ENCODE measurements at regions not wholly inside any gene's neighbourhood (a gene's known extent, or its start where the extent isn't known, plus 50 kb on each side); places are given as distances from the start of the nearest gene placed in this dataset.
"Not testable (repeated sequence)": the region's sequence is repeated elsewhere in the genome, so short reads cannot be mapped to it uniquely, and the experiment has no call there.

GRCh38 chr22:11932212-11932611 lies 3595.8 kb upstream of the OR11H1 start:
- TF ChIP-seq POLR2A (IDR thresholded peaks at IDR 0.05) = not testable (repeated sequence)
- TF ChIP-seq, protein P1, sequence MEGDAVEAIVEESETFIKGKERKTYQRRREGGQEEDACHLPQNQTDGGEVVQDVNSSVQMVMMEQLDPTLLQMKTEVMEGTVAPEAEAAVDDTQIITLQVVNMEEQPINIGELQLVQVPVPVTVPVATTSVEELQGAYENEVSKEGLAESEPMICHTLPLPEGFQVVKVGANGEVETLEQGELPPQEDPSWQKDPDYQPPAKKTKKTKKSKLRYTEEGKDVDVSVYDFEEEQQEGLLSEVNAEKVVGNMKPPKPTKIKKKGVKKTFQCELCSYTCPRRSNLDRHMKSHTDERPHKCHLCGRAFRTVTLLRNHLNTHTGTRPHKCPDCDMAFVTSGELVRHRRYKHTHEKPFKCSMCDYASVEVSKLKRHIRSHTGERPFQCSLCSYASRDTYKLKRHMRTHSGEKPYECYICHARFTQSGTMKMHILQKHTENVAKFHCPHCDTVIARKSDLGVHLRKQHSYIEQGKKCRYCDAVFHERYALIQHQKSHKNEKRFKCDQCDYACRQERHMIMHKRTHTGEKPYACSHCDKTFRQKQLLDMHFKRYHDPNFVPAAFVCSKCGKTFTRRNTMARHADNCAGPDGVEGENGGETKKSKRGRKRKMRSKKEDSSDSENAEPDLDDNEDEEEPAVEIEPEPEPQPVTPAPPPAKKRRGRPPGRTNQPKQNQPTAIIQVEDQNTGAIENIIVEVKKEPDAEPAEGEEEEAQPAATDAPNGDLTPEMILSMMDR (IDR thresholded peaks at IDR 0.05) = not testable (repeated sequence)
